G401 (cell line): ENCODE measurements at regions not wholly inside any gene's neighbourhood (a gene's known extent, or its start where the extent isn't known, plus 50 kb on each side); places are given as distances from the start of the nearest gene placed in this dataset.

ENCODE experiments used
- DNase-seq: peaks from one replicate; pipeline ENCODE4 v3.0.0-alpha.2; 2015; ENCODE audit warnings: low spot score
- in situ Hi-C: cut with HindIII; loops from 2 replicates; pipeline ENCODE4 v1.10.0; 2016; ENCODE audit warnings: low sequenced_read_pairs, mixed read lengths

GRCh38 chr16:63302811-63303210 lies 1266.6 kb upstream of the CDH8 start:
- DNase-seq = no peak
- in situ Hi-C loops = no loop called here

- no peak for DNase-seq
Observed at GRCh38 chr16:63301349-63301748, 1265.1 kb upstream of the CDH8 start.

GRCh38 chr16:63298993-63299392 lies 1262.8 kb upstream of the CDH8 start:
- no peak for DNase-seq
- in situ Hi-C loops = no loop called here

More at GRCh38 chr16:63301349-63301748, 1265.1 kb upstream of the CDH8 start:
- in situ Hi-C loops = no loop called here

- in situ Hi-C loops = no loop called here
- no peak for DNase-seq
Observed at GRCh38 chr16:63292036-63292435, 1255.8 kb upstream of the CDH8 start.

- DNase-seq = peak; percentile 21
- in situ Hi-C loops = no loop called here
Observed at GRCh38 chr16:63289834-63290460, 1253.7 kb upstream of the CDH8 start.

DNA sequence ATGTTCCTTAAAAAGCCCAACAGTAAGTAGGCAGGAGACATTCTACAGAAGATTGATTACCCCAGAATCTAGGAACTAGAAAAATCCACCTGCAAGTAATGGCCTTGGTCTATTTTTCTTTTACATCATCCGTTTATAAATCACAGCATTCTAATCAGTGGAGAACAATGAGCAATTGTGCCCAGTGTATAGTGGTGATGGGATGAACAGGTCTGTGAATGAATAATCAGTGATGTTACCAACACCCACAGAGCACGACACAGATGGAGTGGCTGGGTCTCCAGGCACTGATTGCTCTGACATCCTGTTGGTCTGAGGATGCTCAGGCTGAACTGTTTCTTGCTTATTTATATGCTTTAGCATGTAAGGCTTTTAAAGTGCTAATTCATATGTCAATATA lies 1251.2 kb upstream of the CDH8 start:
- in situ Hi-C loops = no loop called here
- DNase-seq = no peak

DNA sequence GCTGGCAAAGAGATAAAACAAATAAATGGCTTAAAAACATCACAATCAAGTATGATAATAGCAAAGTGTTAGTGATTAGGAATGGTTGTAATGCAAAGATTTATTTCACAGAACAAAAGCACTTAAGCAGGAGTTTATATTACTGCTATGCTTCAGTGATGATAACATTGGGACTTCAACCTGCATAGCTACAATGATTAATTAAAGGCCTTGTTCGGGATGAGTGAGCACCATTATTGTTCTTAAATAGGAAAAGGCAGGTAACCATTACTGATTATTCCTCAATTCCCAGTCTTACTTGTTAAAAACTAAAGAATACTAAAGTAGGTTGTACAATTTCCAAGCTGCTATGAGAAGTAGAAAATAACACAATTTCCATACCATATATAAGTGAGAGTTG lies 1247.5 kb upstream of the CDH8 start:
- DNase-seq = no peak
- in situ Hi-C loops = no loop called here

DNA sequence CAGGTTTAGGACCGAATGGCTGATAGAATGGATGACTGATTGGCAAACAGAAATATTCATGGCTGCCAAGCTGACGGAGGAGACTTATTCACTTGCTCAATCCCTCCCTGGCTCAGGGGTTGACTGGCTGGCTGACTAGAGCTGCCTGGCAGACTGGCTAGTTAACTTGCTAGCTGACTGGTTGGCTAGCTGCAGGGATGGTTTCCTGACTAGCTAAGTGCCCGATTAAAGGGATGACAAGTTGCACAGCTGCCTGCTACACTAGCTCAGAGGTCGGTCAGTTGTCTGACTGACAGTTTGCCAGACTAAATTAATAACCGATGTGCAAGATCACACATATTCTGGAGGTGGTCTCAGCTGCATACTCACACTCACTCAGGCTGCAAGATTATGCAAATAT lies 1208.4 kb upstream of the CDH8 start:
- DNase-seq = no peak
- in situ Hi-C loops = no loop called here

- in situ Hi-C loops = no loop called here
- DNase-seq = no peak
Observed at GRCh38 chr16:63241497-63242028, 1205.3 kb upstream of the CDH8 start.

- no peak for DNase-seq
- in situ Hi-C loops = no loop called here
Observed at GRCh38 chr16:63239065-63239570, 1202.9 kb upstream of the CDH8 start.

DNA sequence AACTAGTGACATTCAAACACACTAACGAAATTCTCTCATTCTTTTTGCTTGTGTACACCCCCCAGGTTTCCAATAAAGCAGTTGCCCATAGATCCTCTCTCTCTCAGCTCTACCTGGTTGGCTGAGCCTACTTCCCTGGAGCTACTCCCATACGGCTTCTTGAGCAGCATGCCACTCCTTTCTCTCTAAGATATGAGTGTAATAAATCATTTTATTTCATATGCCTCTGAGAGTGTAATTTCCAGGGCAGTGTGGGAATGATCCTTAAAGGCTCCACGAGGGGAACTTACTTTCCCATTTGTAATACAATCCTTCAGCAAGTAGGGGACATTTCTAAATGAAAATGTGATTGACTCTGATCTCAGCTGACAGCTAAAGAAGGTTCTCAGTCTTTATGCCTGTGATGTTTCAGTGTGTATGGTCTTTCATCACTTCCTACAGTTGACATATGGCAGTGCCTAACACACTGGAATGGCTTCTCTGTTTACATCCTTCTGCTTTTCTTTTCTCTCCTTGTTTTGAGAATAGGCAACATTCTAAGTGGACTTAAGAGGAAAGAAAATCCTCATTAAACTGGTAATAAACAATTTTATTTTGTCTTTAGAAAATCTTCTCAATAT lies 1194.3 kb upstream of the CDH8 start:
- in situ Hi-C loops = no loop called here
- no peak for DNase-seq

GRCh38 chr16:63228259-63228658 lies 1192.0 kb upstream of the CDH8 start:
- DNase-seq = no peak
- in situ Hi-C loops = no loop called here

GRCh38 chr16:63223851-63224250 lies 1187.6 kb upstream of the CDH8 start:
- in situ Hi-C loops = no loop called here

DNA sequence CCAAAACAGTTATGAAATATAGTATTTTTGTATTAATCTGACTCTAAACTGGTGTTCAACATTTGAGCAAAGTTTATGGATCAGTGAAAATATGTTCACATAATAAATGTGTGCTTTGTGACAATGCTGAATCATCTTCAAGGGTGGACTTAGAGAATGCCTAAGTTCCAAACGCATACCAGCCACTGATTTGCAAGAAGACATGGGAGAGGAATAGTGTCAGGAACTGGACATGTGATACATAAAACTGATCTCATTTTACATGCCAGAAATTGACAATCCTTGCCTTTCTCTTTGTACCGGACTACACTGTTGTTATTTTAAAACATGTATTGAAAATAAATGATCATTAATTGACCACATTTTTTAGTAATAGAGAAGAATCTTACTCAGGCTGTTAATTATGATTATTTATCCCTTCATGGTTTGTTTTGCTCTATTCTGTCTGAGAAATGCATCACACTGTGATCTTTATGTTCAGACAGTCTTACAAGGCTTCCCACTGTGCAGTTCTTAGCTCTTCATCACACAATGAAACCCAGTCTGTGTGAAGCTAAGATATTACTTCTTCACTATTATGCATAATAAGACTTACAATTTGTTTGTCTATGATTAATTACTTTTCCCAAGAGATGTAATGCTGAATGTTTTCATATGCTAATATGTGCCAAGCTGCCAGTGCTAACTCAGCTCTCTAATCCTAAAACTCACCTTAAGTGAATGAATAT lies 1180.6 kb upstream of the CDH8 start:
- DNase-seq = no peak
- in situ Hi-C loops = no loop called here

More at GRCh38 chr16:63223851-63224250, 1187.6 kb upstream of the CDH8 start:
- no peak for DNase-seq

DNA sequence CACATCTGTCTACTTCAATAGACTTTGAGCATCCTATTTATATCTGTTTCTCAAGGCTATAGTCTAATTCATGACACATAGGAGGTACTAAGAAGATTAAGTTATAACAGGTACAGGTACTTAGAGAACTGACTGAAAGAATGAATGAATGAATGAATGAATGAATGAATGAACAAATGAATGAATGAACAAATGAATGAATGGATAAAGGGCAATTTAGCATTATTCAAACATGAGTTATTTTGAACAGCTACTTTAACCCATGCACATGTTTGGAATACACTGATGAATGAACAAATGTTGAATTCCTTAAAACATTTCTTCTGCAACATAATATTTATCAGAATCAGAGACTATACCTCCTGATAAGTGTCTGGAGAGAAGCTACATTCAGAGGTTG lies 1165.6 kb upstream of the CDH8 start:
- in situ Hi-C loops = no loop called here
- DNase-seq = no peak

DNA sequence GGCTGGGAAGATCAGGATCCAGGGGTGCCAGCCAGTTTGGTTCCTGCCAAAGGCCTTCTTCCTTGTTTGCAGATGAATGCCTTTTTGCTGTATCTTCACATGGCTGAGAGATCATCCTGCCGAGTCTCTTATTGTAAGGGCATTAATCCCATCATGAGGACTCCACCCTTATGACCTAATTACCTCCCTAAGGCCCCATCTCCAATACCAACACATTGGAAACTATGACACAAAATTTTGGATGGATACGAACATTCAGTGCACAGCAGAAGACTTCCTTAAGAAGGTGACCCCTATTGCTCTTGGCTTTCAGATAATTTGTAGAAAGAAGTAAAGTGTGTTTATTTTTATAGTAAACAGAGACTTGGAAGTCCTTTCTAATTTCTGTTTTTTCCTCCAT lies 1164.7 kb upstream of the CDH8 start:
- in situ Hi-C loops = no loop called here
- DNase-seq = no peak

- no peak for DNase-seq
- in situ Hi-C loops = no loop called here
Observed at GRCh38 chr16:63195336-63195735, 1159.1 kb upstream of the CDH8 start.

DNA sequence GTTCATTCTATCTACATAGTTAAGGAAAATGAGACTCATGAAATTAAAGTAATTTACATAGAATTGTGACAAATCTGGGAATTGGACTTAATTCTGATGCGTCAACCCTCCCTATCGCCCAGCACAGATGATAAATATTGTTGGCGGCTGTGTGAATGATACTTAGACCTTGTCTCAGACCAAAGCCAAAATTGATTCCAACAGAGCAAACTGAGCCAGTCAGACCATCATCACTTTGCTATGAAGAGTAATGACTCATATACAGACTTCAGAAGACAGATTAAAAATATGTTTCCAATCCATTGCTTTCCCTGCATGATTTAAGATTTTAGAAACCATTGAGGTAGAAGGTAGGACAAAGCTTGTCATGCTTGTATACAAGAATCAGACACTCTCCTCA lies 1156.7 kb upstream of the CDH8 start:
- no peak for DNase-seq
- in situ Hi-C loops = no loop called here

DNA sequence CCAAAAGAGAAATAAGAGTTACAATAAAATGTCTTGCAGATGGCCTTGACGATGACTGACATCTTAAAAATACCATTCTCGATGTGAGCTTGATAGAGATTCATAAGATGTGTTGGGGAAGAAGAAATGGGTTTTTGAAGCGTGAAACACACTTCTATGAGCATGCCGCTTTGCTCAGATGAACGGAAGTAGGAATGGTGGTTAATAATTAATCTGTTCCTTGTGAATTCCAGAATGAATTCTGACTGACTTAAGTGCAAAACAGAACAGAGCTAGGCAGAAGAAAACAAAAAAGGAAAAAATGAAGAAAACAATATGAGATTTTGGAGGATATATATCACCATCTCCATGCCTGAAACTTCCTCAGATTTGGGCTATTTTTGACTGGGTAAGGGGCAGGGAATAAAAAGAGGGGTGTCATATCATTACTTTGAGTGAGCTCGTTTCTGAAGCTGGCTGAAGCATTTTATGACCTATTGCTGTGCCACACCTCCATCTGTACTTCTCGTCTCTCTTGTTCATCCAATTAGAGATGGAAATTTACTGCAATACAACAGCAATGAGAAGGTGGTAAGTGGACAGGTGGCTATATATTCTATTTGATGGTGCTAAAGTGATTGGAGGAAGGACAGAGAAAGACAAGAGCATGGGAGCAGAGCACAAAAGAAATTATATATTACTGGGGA lies 1152.0 kb upstream of the CDH8 start:
- in situ Hi-C loops = no loop called here
- DNase-seq = no peak

GRCh38 chr16:63187638-63188037 lies 1151.4 kb upstream of the CDH8 start:
- in situ Hi-C loops = no loop called here
- no peak for DNase-seq
